ENCODE measurements at regions not wholly inside any gene's neighbourhood (a gene's known extent, or its start where the extent isn't known, plus 50 kb on each side); places are given as distances from the start of the nearest gene placed in this dataset.

GRCh38 chr3:187963677-187964385, 190.1 kb upstream of the LPP start:
- H3K27ac ChIP-seq (ENCODE audit: low read depth, low read length, severe bottlenecking), result no peak overlapping the region
- no peak overlapping the region for H3K4me3 ChIP-seq (ENCODE audit: extremely low read depth, insufficient read depth, low read length, poor library complexity, severe bottlenecking)
- no peaks in the 10 kb centered on the region for H3K9me3 ChIP-seq (ENCODE audit: control insufficient read depth, low read length)
- 71 to 100% methylated on average over 1 of the region's 3 CpGs for WGBS, 2 experiments (ENCODE audit: insufficient coverage in 2 of 2)
- H3K36me3 ChIP-seq (ENCODE audit: control insufficient read depth, insufficient read depth, low read length), result no peaks in the 10 kb centered on the region
- H3K4me1 ChIP-seq (ENCODE audit: control insufficient read depth, insufficient read depth, low read length, poor library complexity, severe bottlenecking), result no peaks in the 10 kb centered on the region

- H3K36me3 ChIP-seq (ENCODE audit: control insufficient read depth, insufficient read depth, low read length), result no peaks in the 10 kb centered on the region
- H3K4me1 ChIP-seq (ENCODE audit: control insufficient read depth, insufficient read depth, low read length, poor library complexity, severe bottlenecking), result no peaks in the 10 kb centered on the region
- H3K4me3 ChIP-seq (ENCODE audit: extremely low read depth, insufficient read depth, low read length, poor library complexity, severe bottlenecking), result no peak overlapping the region
- WGBS, 2 experiments (ENCODE audit: insufficient coverage in 2 of 2), result no CpG with 5 or more reads among the region's 2 CpGs
- H3K27ac ChIP-seq (ENCODE audit: low read depth, low read length, severe bottlenecking), result no peak overlapping the region
- no peaks in the 10 kb centered on the region for H3K9me3 ChIP-seq (ENCODE audit: control insufficient read depth, low read length)
Observed at GRCh38 chr3:187964760-187965159, 189.2 kb upstream of the LPP start.

GRCh38 chr3:187966096-187966495, 187.9 kb upstream of the LPP start:
- Histone ChIP-seq H3K36me3 (ENCODE audit: control insufficient read depth, insufficient read depth, low read length) (no peaks in the 10 kb centered on the region), H3K27ac (ENCODE audit: low read depth, low read length, severe bottlenecking) (no peak overlapping the region), H3K4me3 (ENCODE audit: extremely low read depth, insufficient read depth, low read length, poor library complexity, severe bottlenecking) (no peak overlapping the region), H3K9me3 (ENCODE audit: control insufficient read depth, low read length) (no peaks in the 10 kb centered on the region), H3K4me1 (ENCODE audit: control insufficient read depth, insufficient read depth, low read length, poor library complexity, severe bottlenecking) (no peaks in the 10 kb centered on the region)
- 85 to 89% methylated on average over 3 of the region's 4 CpGs for WGBS, 2 experiments (ENCODE audit: insufficient coverage in 2 of 2)

- 88 to 93% methylated on average over 6 of the region's 8 CpGs for WGBS, 2 experiments (ENCODE audit: insufficient coverage in 2 of 2)
- Histone ChIP-seq H3K4me3 (ENCODE audit: extremely low read depth, insufficient read depth, low read length, poor library complexity, severe bottlenecking) (no peak overlapping the region), H3K9me3 (ENCODE audit: control insufficient read depth, low read length) (no peaks in the 10 kb centered on the region), H3K4me1 (ENCODE audit: control insufficient read depth, insufficient read depth, low read length, poor library complexity, severe bottlenecking) (no peaks in the 10 kb centered on the region), H3K27ac (ENCODE audit: low read depth, low read length, severe bottlenecking) (no peak overlapping the region), H3K36me3 (ENCODE audit: control insufficient read depth, insufficient read depth, low read length) (no peaks in the 10 kb centered on the region)
Observed at GRCh38 chr3:187966636-187967406, 187.1 kb upstream of the LPP start.

GRCh38 chr3:187967993-187968392, 186.0 kb upstream of the LPP start:
- Histone ChIP-seq H3K4me3 (ENCODE audit: extremely low read depth, insufficient read depth, low read length, poor library complexity, severe bottlenecking) (no peak overlapping the region), H3K4me1 (ENCODE audit: control insufficient read depth, insufficient read depth, low read length, poor library complexity, severe bottlenecking) (no peaks in the 10 kb centered on the region), H3K27ac (ENCODE audit: low read depth, low read length, severe bottlenecking) (no peak overlapping the region), H3K36me3 (ENCODE audit: control insufficient read depth, insufficient read depth, low read length) (no peaks in the 10 kb centered on the region), H3K9me3 (ENCODE audit: control insufficient read depth, low read length) (no peaks in the 10 kb centered on the region)
- WGBS, 2 experiments (ENCODE audit: insufficient coverage in 2 of 2), result 86 to 96% methylated on average over 4 of the region's 5 CpGs

DNA sequence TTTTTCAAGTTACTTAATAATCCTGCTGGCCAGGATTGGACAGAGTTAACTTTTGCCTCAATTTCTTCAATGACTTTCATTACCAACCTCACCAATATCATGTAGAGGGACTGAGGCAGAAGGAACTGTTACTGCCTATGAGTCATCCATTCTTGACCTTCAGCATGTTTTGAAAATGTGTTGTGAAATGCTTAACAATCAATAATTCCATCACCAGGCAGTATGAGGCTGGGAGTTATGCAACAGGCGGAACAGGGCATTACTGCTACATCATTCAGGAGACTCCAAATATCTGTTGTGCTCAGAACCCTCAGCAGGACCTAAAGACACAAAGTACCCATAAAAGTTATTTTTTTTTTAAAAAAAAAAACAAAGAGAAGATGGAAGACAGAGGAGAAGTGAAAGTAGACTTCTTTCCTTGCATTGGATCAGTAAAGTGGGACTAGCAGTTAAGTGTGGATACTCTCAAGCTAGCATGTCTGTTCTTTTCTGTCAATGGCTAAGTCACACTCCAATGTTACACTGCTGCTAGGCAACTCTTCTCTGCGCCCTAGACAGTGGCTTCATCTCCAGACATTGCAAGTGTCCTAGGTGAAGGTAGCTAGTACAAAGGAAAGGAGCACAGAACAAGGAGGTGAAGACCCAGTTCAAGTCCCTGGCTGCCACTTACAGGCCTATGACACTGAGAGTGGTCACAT, 184.9 kb upstream of the LPP start:
- no peaks in the 10 kb centered on the region for H3K36me3 ChIP-seq (ENCODE audit: control insufficient read depth, insufficient read depth, low read length)
- no peaks in the 10 kb centered on the region for H3K9me3 ChIP-seq (ENCODE audit: control insufficient read depth, low read length)
- H3K27ac ChIP-seq (ENCODE audit: low read depth, low read length, severe bottlenecking), result no peak overlapping the region
- no peaks in the 10 kb centered on the region for H3K4me1 ChIP-seq (ENCODE audit: control insufficient read depth, insufficient read depth, low read length, poor library complexity, severe bottlenecking)
- no peak overlapping the region for H3K4me3 ChIP-seq (ENCODE audit: extremely low read depth, insufficient read depth, low read length, poor library complexity, severe bottlenecking)
- WGBS, 2 experiments (ENCODE audit: insufficient coverage in 2 of 2), result 90% methylated on average over 2 of the region's 2 CpGs; no CpG with 5 or more reads in 1 of the 2 experiments

GRCh38 chr3:187969581-187969950, 184.4 kb upstream of the LPP start:
- H3K36me3 ChIP-seq (ENCODE audit: control insufficient read depth, insufficient read depth, low read length), result no peaks in the 10 kb centered on the region
- 94 to 96% methylated on average over 2 of the region's 3 CpGs for WGBS, 2 experiments (ENCODE audit: insufficient coverage in 2 of 2)
- no peaks in the 10 kb centered on the region for H3K9me3 ChIP-seq (ENCODE audit: control insufficient read depth, low read length)
- H3K4me3 ChIP-seq (ENCODE audit: extremely low read depth, insufficient read depth, low read length, poor library complexity, severe bottlenecking), result no peak overlapping the region
- H3K27ac ChIP-seq (ENCODE audit: low read depth, low read length, severe bottlenecking), result no peak overlapping the region
- no peaks in the 10 kb centered on the region for H3K4me1 ChIP-seq (ENCODE audit: control insufficient read depth, insufficient read depth, low read length, poor library complexity, severe bottlenecking)

DNA sequence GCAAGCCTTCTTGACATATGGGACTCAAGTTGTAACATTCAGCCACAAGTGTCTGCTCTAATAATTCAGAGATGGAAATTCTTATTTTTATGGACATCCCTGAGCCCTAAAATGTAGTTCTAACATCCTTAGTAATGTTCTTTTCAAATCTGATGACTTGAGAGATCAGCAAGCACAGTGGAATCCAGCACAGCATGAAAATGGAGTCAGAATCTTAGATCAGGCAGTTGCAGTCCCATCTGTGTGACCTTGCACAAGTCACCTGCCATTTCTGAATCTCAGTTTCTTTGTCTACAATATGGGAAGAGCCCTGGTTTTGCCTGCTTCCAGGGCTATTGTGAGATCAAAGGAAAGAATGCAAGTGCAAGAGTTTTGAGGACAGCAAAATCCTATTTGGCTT, 183.9 kb upstream of the LPP start:
- Histone ChIP-seq H3K4me1 (ENCODE audit: control insufficient read depth, insufficient read depth, low read length, poor library complexity, severe bottlenecking) (no peaks in the 10 kb centered on the region), H3K4me3 (ENCODE audit: extremely low read depth, insufficient read depth, low read length, poor library complexity, severe bottlenecking) (no peak overlapping the region), H3K27ac (ENCODE audit: low read depth, low read length, severe bottlenecking) (no peak overlapping the region), H3K36me3 (ENCODE audit: control insufficient read depth, insufficient read depth, low read length) (no peaks in the 10 kb centered on the region), H3K9me3 (ENCODE audit: control insufficient read depth, low read length) (no peaks in the 10 kb centered on the region)

DNA sequence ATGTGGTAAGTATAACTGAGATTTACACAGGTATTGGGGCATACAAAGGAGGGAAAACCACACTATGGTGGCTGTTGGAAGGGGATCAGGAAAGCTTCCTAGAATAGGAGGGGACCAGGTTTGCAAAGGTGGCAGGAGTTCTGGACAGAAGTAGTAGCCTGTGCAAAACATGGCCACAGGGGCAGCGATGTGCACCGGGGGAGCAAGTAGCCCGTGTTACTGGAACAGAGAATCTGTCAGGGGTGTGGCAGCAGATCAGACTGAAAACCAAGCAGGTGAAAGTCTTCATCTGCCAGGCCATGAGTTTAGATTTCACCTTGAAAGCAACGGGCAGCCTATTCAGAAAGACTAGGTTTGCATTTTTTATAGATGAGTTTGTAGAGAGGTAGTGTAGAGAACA, 182.3 kb upstream of the LPP start:
- whole genome bisulfite sequencing, 2 experiments (ENCODE audit: insufficient coverage in 2 of 2), result 76 to 87% methylated on average over 4 of the region's 4 CpGs

GRCh38 chr3:187972454-187972853, 181.5 kb upstream of the LPP start:
- Histone ChIP-seq H3K36me3 (ENCODE audit: control insufficient read depth, insufficient read depth, low read length) (no peaks in the 10 kb centered on the region), H3K9me3 (ENCODE audit: control insufficient read depth, low read length) (no peaks in the 10 kb centered on the region), H3K27ac (ENCODE audit: low read depth, low read length, severe bottlenecking) (no peak overlapping the region), H3K4me3 (ENCODE audit: extremely low read depth, insufficient read depth, low read length, poor library complexity, severe bottlenecking) (no peak overlapping the region), H3K4me1 (ENCODE audit: control insufficient read depth, insufficient read depth, low read length, poor library complexity, severe bottlenecking) (peaks cover 4% of the 10 kb centered on the region)
- WGBS, 2 experiments (ENCODE audit: insufficient coverage in 2 of 2), result 100% methylated on average over 1 to 2 of the region's 3 CpGs

More for the DNA sequence above, 182.3 kb upstream of the LPP start:
- Histone ChIP-seq H3K36me3 (ENCODE audit: control insufficient read depth, insufficient read depth, low read length) (no peaks in the 10 kb centered on the region), H3K9me3 (ENCODE audit: control insufficient read depth, low read length) (no peaks in the 10 kb centered on the region), H3K27ac (ENCODE audit: low read depth, low read length, severe bottlenecking) (no peak overlapping the region), H3K4me3 (ENCODE audit: extremely low read depth, insufficient read depth, low read length, poor library complexity, severe bottlenecking) (no peak overlapping the region), H3K4me1 (ENCODE audit: control insufficient read depth, insufficient read depth, low read length, poor library complexity, severe bottlenecking) (peaks cover 4% of the 10 kb centered on the region)
